HL-60 (cell line): ENCODE measurements at regions not wholly inside any gene's neighbourhood (a gene's known extent, or its start where the extent isn't known, plus 50 kb on each side); places are given as distances from the start of the nearest gene placed in this dataset.

ENCODE experiments used
- DNase-seq, 2 experiments: peaks; one replicate each; pipeline ENCODE4 v3.0.0-alpha.2; 2010 to 2020; ENCODE audit warnings: low read depth in 1 of 2, low spot score in 1 of 2
- H3K27ac ChIP-seq: fragments of 250-450 bp; sonication (Bioruptor Pico); replicated peaks from 2 replicates; pipeline ENCODE4 v1.5.1; 2020; ENCODE audit warnings: mild to moderate bottlenecking, moderate library complexity
- H3K27me3 ChIP-seq: fragments of 250-450 bp; sonication (Bioruptor Pico); 2 replicates; pipeline ENCODE4 v1.5.1; 2021; ENCODE audit warnings: mild to moderate bottlenecking, moderate library complexity; ENCODE audit not compliant: insufficient read depth, poor library complexity, severe bottlenecking
- H3K4me3 ChIP-seq: replicated peaks from 2 replicates; pipeline ENCODE4 v1.5.1; 2011; ENCODE audit warnings: mild to moderate bottlenecking, control low read depth, low read length; ENCODE audit not compliant: insufficient read depth
- GABPA ChIP-seq: IDR thresholded peaks from 2 replicates; pipeline ENCODE4 v1.6.1; 2012; ENCODE audit warnings: low read depth
- POLR2AphosphoS5 ChIP-seq: IDR thresholded peaks from 2 replicates; pipeline ENCODE4 v1.6.1; 2012; ENCODE audit warnings: low read depth
- REST ChIP-seq: IDR thresholded peaks from 2 replicates; pipeline ENCODE4 v1.6.1; 2012; ENCODE audit warnings: low read depth; ENCODE audit not compliant: insufficient replicate concordance
- SPI1 ChIP-seq: IDR thresholded peaks from 2 replicates; pipeline ENCODE4 v1.6.1; 2012; ENCODE audit warnings: low read depth, mild to moderate bottlenecking, borderline replicate concordance
- TF ChIP-seq, protein P1 (sequence below): IDR thresholded peaks from one replicate; pipeline ENCODE4 v1.5.1; 2011; ENCODE audit warnings: low read length, control low read depth, inconsistent platforms; ENCODE audit not compliant: insufficient read depth

- no peaks in the 10 kb centered on the region for H3K27me3 ChIP-seq
- no peak for TF ChIP-seq REST
- no peak for TF ChIP-seq SPI1
- no peak for TF ChIP-seq POLR2AphosphoS5
- TF ChIP-seq, protein P1, sequence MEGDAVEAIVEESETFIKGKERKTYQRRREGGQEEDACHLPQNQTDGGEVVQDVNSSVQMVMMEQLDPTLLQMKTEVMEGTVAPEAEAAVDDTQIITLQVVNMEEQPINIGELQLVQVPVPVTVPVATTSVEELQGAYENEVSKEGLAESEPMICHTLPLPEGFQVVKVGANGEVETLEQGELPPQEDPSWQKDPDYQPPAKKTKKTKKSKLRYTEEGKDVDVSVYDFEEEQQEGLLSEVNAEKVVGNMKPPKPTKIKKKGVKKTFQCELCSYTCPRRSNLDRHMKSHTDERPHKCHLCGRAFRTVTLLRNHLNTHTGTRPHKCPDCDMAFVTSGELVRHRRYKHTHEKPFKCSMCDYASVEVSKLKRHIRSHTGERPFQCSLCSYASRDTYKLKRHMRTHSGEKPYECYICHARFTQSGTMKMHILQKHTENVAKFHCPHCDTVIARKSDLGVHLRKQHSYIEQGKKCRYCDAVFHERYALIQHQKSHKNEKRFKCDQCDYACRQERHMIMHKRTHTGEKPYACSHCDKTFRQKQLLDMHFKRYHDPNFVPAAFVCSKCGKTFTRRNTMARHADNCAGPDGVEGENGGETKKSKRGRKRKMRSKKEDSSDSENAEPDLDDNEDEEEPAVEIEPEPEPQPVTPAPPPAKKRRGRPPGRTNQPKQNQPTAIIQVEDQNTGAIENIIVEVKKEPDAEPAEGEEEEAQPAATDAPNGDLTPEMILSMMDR = no peak
- no peak for TF ChIP-seq GABPA
- H3K4me3 ChIP-seq = no peak overlapping the region
- no peak overlapping the region for H3K27ac ChIP-seq
- no peak for DNase-seq
These were observed 297.6 kb upstream of the SP8 start for GRCh38 chr7:21084286-21084685.

DNA sequence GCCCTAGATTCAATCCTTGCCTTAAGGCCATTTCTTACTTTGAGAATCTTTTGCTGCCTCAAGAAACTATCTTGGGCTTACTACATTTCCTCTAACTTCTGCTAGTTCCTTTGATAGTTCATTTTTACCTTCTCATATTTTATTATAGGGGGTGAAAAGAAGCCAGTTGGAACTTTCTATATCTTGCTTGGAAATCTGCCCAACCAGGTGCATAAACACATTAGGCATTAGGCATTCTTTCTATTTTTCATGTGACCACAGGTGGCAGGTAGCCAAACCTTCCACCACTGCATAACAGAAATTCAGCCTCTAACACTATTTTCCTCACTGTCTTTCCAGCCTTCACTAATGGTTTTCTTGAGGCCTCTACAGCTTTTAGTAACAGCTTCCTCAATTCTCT lies 300.0 kb upstream of the SP8 start:
- TF ChIP-seq REST (no peak), GABPA (no peak), POLR2AphosphoS5 (no peak), SPI1 (no peak)
- TF ChIP-seq, protein P1 = no peak
- DNase-seq = no peak
- no peak overlapping the region for H3K4me3 ChIP-seq
- no peak overlapping the region for H3K27ac ChIP-seq
- no peaks in the 10 kb centered on the region for H3K27me3 ChIP-seq

DNA sequence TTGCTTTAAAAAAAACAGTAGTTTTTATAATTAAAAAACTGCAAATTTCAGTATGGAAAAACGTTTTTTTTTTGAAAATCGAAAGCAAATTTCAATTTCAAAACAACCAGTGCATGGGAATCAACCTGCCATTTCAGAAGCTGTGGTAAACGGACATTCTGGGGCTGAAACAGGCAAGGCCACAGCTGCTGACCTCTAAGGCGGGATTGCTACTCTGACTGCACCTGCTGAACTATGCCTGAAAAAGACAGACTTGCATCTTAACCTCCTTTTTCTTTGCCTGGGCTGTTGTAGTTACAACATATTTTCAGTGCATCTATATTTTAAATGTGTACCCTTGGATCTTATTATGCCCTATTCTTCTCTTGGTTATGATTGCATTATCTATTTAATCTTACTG lies 303.0 kb upstream of the SP8 start:
- Histone ChIP-seq H3K27me3 (no peaks in the 10 kb centered on the region), H3K4me3 (no peak overlapping the region), H3K27ac (no peak overlapping the region)
- TF ChIP-seq REST (no peak), GABPA (no peak), SPI1 (no peak), POLR2AphosphoS5 (no peak)
- TF ChIP-seq, protein P1 = no peak
- DNase-seq = no peak
